Neural cell (in vitro differentiated cells): ENCODE measurements at regions not wholly inside any gene's neighbourhood (a gene's known extent, or its start where the extent isn't known, plus 50 kb on each side); places are given as distances from the start of the nearest gene placed in this dataset.

Experiments
- H2AFZ ChIP-seq: fragments of 200-600, 300-800 bp; sonication (generic), shearing (Covaris generic); 2 replicates; pipeline ENCODE4 v1.6.0; 2014; ENCODE audit warnings: low read depth, mild to moderate bottlenecking, antibody characterized with exemption, low read length, moderate library complexity
- H3F3A ChIP-seq: fragments of 200-600 bp; shearing (Covaris generic); 2 replicates; pipeline ENCODE4 v1.6.1; 2016; ENCODE audit warnings: mild to moderate bottlenecking, moderate library complexity, mixed read lengths, antibody characterized with exemption, low read length; ENCODE audit not compliant: insufficient read depth, poor library complexity, severe bottlenecking
- H3K27ac ChIP-seq: fragments of 200-600, 300-800 bp; sonication (generic), shearing (Covaris generic); 2 replicates; pipeline ENCODE4 v1.5.1; 2014; ENCODE audit warnings: mild to moderate bottlenecking, low read length, moderate library complexity
- H3K27me3 ChIP-seq: fragments of 300-800, 200-600 bp; sonication (generic), shearing (Covaris generic); 2 replicates; pipeline ENCODE4 v1.6.0; 2014; ENCODE audit warnings: mild to moderate bottlenecking, low read depth, low read length, moderate library complexity; ENCODE audit not compliant: insufficient read depth
- H3K36me3 ChIP-seq: fragments of 300-800, 200-600 bp; sonication (generic), shearing (Covaris generic); 2 replicates; pipeline ENCODE4 v1.5.1; 2014; ENCODE audit warnings: mild to moderate bottlenecking, antibody characterized with exemption, low read length, moderate library complexity; ENCODE audit not compliant: insufficient read depth
- H3K4me2 ChIP-seq: fragments of 300-800, 200-600 bp; sonication (generic), shearing (Covaris generic); 2 replicates; pipeline ENCODE4 v1.6.0; 2014; ENCODE audit warnings: mild to moderate bottlenecking, low read length
- H3K4me3 ChIP-seq: fragments of 300-800, 200-600 bp; sonication (generic), shearing (Covaris generic); 2 replicates; pipeline ENCODE4 v1.5.1; 2014; ENCODE audit warnings: mild to moderate bottlenecking, low read length, moderate library complexity
- H3K79me2 ChIP-seq: fragments of 200-600 bp; shearing (Covaris generic); replicated peaks from 2 replicates; pipeline ENCODE4 v1.6.0; 2014; ENCODE audit warnings: mild to moderate bottlenecking, low read length, moderate library complexity; ENCODE audit not compliant: insufficient read depth
- H3K9ac ChIP-seq: fragments of 300-800, 200-600 bp; sonication (generic), shearing (Covaris generic); 2 replicates; pipeline ENCODE4 v1.6.1; 2016; ENCODE audit warnings: mild to moderate bottlenecking, low read length, mixed read lengths
- H3K9me2 ChIP-seq: fragments of 200-600 bp; shearing (Covaris generic); 2 replicates; pipeline ENCODE4 v1.6.1; 2016; ENCODE audit warnings: mild to moderate bottlenecking, low read length, mixed read lengths; ENCODE audit not compliant: insufficient read depth
- H3K9me3 ChIP-seq: fragments of 200-600, 300-800 bp; sonication (generic), shearing (Covaris generic); 2 replicates; pipeline ENCODE4 v1.6.1; 2016; ENCODE audit warnings: mild to moderate bottlenecking, mixed run types, low read length, moderate library complexity, mixed read lengths
- H4K20me1 ChIP-seq: fragments of 200-600 bp; shearing (Covaris generic); 2 replicates; pipeline ENCODE4 v1.6.1; 2016; ENCODE audit warnings: mild to moderate bottlenecking, mixed run types; ENCODE audit not compliant: insufficient read depth
- CTCF ChIP-seq: fragments of 450-650 bp; IDR thresholded peaks from 2 replicates; pipeline ENCODE4 v1.5.1; 2014; ENCODE audit warnings: antibody characterized with exemption, mild to moderate bottlenecking, moderate library complexity; ENCODE audit not compliant: poor library complexity, severe bottlenecking
- EP300 ChIP-seq: fragments of 450-650 bp; conservative IDR thresholded peaks from 2 replicates; pipeline ENCODE4 v1.6.1; 2014; ENCODE audit warnings: antibody characterized with exemption, mild to moderate bottlenecking, moderate library complexity; ENCODE audit not compliant: poor library complexity, severe bottlenecking
- EZH2 ChIP-seq: fragments of 200-600, 300-800 bp; shearing (Covaris generic), sonication (generic); IDR thresholded peaks from 2 replicates; pipeline ENCODE4 v1.6.1; 2014; ENCODE audit warnings: antibody characterized with exemption, low read length, borderline replicate concordance, mild to moderate bottlenecking; ENCODE audit not compliant: insufficient read depth, poor library complexity, severe bottlenecking
- MXI1 ChIP-seq: fragments of 450-650 bp; conservative IDR thresholded peaks from 2 replicates; pipeline ENCODE4 v1.6.1; 2014; ENCODE audit warnings: antibody characterized with exemption, mild to moderate bottlenecking; ENCODE audit not compliant: poor library complexity, severe bottlenecking
- POLR2AphosphoS5 ChIP-seq: IDR thresholded peaks from 2 replicates; pipeline ENCODE4 v1.6.1; 2012
- RAD21 ChIP-seq: fragments of 450-650 bp; conservative IDR thresholded peaks from 2 replicates; pipeline ENCODE4 v1.6.1; 2014; ENCODE audit warnings: antibody characterized with exemption, mild to moderate bottlenecking, moderate library complexity
- REST ChIP-seq: IDR thresholded peaks from 2 replicates; pipeline ENCODE4 v1.6.1; 2012; ENCODE audit warnings: borderline replicate concordance
- SMC3 ChIP-seq: fragments of 450-650 bp; conservative IDR thresholded peaks from 2 replicates; pipeline ENCODE4 v1.6.1; 2014; ENCODE audit warnings: antibody characterized with exemption, mild to moderate bottlenecking, moderate library complexity; ENCODE audit not compliant: poor library complexity
- TAF1 ChIP-seq: IDR thresholded peaks from 2 replicates; pipeline ENCODE4 v1.6.1; 2012; ENCODE audit warnings: low read depth

GRCh38 chr7:18312482-18312881, 183.1 kb upstream of the HDAC9 start:
- no peak overlapping the region for H2AFZ ChIP-seq
- H3F3A ChIP-seq: no peaks in the 10 kb centered on the region
- H3K27me3 ChIP-seq: no peaks in the 10 kb centered on the region
- no peak overlapping the region for H3K9ac ChIP-seq
- H3K4me3 ChIP-seq: no peak overlapping the region
- H3K79me2 ChIP-seq: no peaks in the 10 kb centered on the region
- H4K20me1 ChIP-seq: no peaks in the 10 kb centered on the region
- no peaks in the 10 kb centered on the region for H3K36me3 ChIP-seq
- no peak for TF ChIP-seq SMC3
- TF ChIP-seq EZH2: no peak
- TF ChIP-seq REST: no peak
- no peak for TF ChIP-seq POLR2AphosphoS5
- TF ChIP-seq TAF1: no peak
- no peak for TF ChIP-seq MXI1
- no peak for TF ChIP-seq EP300
- no peak overlapping the region for H3K4me2 ChIP-seq
- no peak overlapping the region for H3K27ac ChIP-seq
- H3K9me2 ChIP-seq: no peaks in the 10 kb centered on the region
- no peaks in the 10 kb centered on the region for H3K9me3 ChIP-seq

- TF ChIP-seq REST: no peak
- TF ChIP-seq CTCF: no peak
- TF ChIP-seq EZH2: no peak
- TF ChIP-seq RAD21: no peak
- no peak for TF ChIP-seq EP300
- TF ChIP-seq MXI1: no peak
- TF ChIP-seq POLR2AphosphoS5: no peak
- TF ChIP-seq TAF1: no peak
- no peak for TF ChIP-seq SMC3
- H3K9ac ChIP-seq: no peak overlapping the region
- no peak overlapping the region for H3K27ac ChIP-seq
- H3K4me2 ChIP-seq: no peak overlapping the region
- no peaks in the 10 kb centered on the region for H3K9me2 ChIP-seq
- no peaks in the 10 kb centered on the region for H3F3A ChIP-seq
- no peaks in the 10 kb centered on the region for H3K79me2 ChIP-seq
- H3K27me3 ChIP-seq: no peaks in the 10 kb centered on the region
- no peak overlapping the region for H2AFZ ChIP-seq
- H4K20me1 ChIP-seq: no peaks in the 10 kb centered on the region
- H3K9me3 ChIP-seq: no peaks in the 10 kb centered on the region
- H3K4me3 ChIP-seq: no peak overlapping the region
- H3K36me3 ChIP-seq: no peaks in the 10 kb centered on the region
Measured at GRCh38 chr7:18313965-18314364, 181.6 kb upstream of the HDAC9 start.
